ENCODE measurements at regions not wholly inside any gene's neighbourhood (a gene's known extent, or its start where the extent isn't known, plus 50 kb on each side); places are given as distances from the start of the nearest gene placed in this dataset.

- no peak overlapping the region for H3K27ac Mint-ChIP-seq (ENCODE audit: unreplicated experiment)
- peaks cover 4% of the 10 kb centered on the region for H3K27me3 Mint-ChIP-seq (ENCODE audit: unreplicated experiment)
- H3K36me3 Mint-ChIP-seq (ENCODE audit: low read depth, unreplicated experiment) = peaks cover 5% of the 10 kb centered on the region
- H3K4me1 Mint-ChIP-seq (ENCODE audit: unreplicated experiment) = no peaks in the 10 kb centered on the region
- H3K4me3 Mint-ChIP-seq (ENCODE audit: unreplicated experiment) = no peak overlapping the region
- DNase-seq (ENCODE audit: low spot score) = no peak
- TF ChIP-seq CTCF (IDR thresholded peaks at IDR 0.05; ENCODE audit: unreplicated experiment) = no peak
- no peaks in the 10 kb centered on the region for H3K9me3 Mint-ChIP-seq (ENCODE audit: unreplicated experiment)
These were observed 195.5 kb downstream of the COPRS start for GRCh38 chr17:31663576-31663975.

GRCh38 chr17:31660684-31661083, 198.4 kb downstream of the COPRS start:
- Mint-ChIP-seq H3K27ac (ENCODE audit: unreplicated experiment) (no peak overlapping the region), H3K36me3 (ENCODE audit: low read depth, unreplicated experiment) (peaks cover 5% of the 10 kb centered on the region), H3K4me3 (ENCODE audit: unreplicated experiment) (no peak overlapping the region), H3K4me1 (ENCODE audit: unreplicated experiment) (no peaks in the 10 kb centered on the region), H3K27me3 (ENCODE audit: unreplicated experiment) (peaks cover 6% of the 10 kb centered on the region), H3K9me3 (ENCODE audit: unreplicated experiment) (no peaks in the 10 kb centered on the region)
- TF ChIP-seq CTCF (IDR thresholded peaks at IDR 0.05; ENCODE audit: unreplicated experiment) = no peak
- no peak for DNase-seq (ENCODE audit: low spot score)

GRCh38 chr17:31657876-31658275, 201.2 kb downstream of the COPRS start:
- Mint-ChIP-seq H3K4me3 (ENCODE audit: unreplicated experiment) (no peak overlapping the region), H3K27me3 (ENCODE audit: unreplicated experiment) (peaks cover 4% of the 10 kb centered on the region), H3K36me3 (ENCODE audit: low read depth, unreplicated experiment) (peaks cover 3% of the 10 kb centered on the region), H3K9me3 (ENCODE audit: unreplicated experiment) (no peaks in the 10 kb centered on the region), H3K27ac (ENCODE audit: unreplicated experiment) (no peak overlapping the region), H3K4me1 (ENCODE audit: unreplicated experiment) (no peaks in the 10 kb centered on the region)
- DNase-seq (ENCODE audit: low spot score) = no peak
- TF ChIP-seq CTCF (IDR thresholded peaks at IDR 0.05; ENCODE audit: unreplicated experiment) = no peak

GRCh38 chr17:31654936-31655335, 204.1 kb downstream of the COPRS start:
- Mint-ChIP-seq H3K27me3 (ENCODE audit: unreplicated experiment) (peaks cover 4% of the 10 kb centered on the region), H3K27ac (ENCODE audit: unreplicated experiment) (no peak overlapping the region), H3K4me3 (ENCODE audit: unreplicated experiment) (no peak overlapping the region), H3K36me3 (ENCODE audit: low read depth, unreplicated experiment) (no peaks in the 10 kb centered on the region), H3K4me1 (ENCODE audit: unreplicated experiment) (no peaks in the 10 kb centered on the region), H3K9me3 (ENCODE audit: unreplicated experiment) (no peaks in the 10 kb centered on the region)
- TF ChIP-seq CTCF (IDR thresholded peaks at IDR 0.05; ENCODE audit: unreplicated experiment) = no peak
- no peak for DNase-seq (ENCODE audit: low spot score)

- Mint-ChIP-seq H3K9me3 (ENCODE audit: unreplicated experiment) (no peaks in the 10 kb centered on the region), H3K27me3 (ENCODE audit: unreplicated experiment) (peaks cover 4% of the 10 kb centered on the region), H3K27ac (ENCODE audit: unreplicated experiment) (no peak overlapping the region), H3K4me1 (ENCODE audit: unreplicated experiment) (no peaks in the 10 kb centered on the region), H3K36me3 (ENCODE audit: low read depth, unreplicated experiment) (no peaks in the 10 kb centered on the region), H3K4me3 (ENCODE audit: unreplicated experiment) (no peak overlapping the region)
- TF ChIP-seq CTCF (IDR thresholded peaks at IDR 0.05; ENCODE audit: unreplicated experiment) = no peak
- no peak for DNase-seq (ENCODE audit: low spot score)
These were observed 205.4 kb downstream of the COPRS start for GRCh38 chr17:31653691-31654090.
